CD14-positive monocyte (primary cell): ENCODE measurements at regions not wholly inside any gene's neighbourhood (a gene's known extent, or its start where the extent isn't known, plus 50 kb on each side); places are given as distances from the start of the nearest gene placed in this dataset.

ENCODE experiments used
- DNase-seq, 3 donors: peaks; one replicate each; pipeline ENCODE4 v3.0.0-alpha.2; 2011 to 2022
- H2AFZ ChIP-seq: 2 replicates; pipeline ENCODE4 v1.6.0; 2012; ENCODE audit warnings: mild to moderate bottlenecking, low read depth, low read length, inconsistent platforms; ENCODE audit not compliant: insufficient read depth, poor library complexity, severe bottlenecking
- H3K27ac ChIP-seq, 2 donors: 1 replicate in 1 of 2; 2 replicates in 1 of 2; pipeline ENCODE4 v1.5.1; 2012 to 2013; ENCODE audit warnings: low read length in 2 of 2, control low read depth in 1 of 2, inconsistent platforms in 1 of 2, low read depth in 1 of 2, mild to moderate bottlenecking in 1 of 2
- H3K27me3 ChIP-seq, 2 donors: one replicate each; pipeline versions ENCODE4 v1.6.0 to v1.6.1; 2011 to 2013; ENCODE audit warnings: low read length in 2 of 2; ENCODE audit not compliant: control insufficient read depth in 2 of 2, insufficient read depth in 2 of 2
- H3K36me3 ChIP-seq, 2 donors: replicated peaks in 1 of 2; 1 replicate in 1 of 2; 2 replicates in 1 of 2; pipeline versions ENCODE4 v1.5.1 to v1.6.1; 2012 to 2013; ENCODE audit warnings: low read length in 2 of 2, control low read depth in 1 of 2, inconsistent platforms in 1 of 2, mild to moderate bottlenecking in 1 of 2; ENCODE audit not compliant: insufficient read depth in 2 of 2, control insufficient read depth in 1 of 2
- H3K4me1 ChIP-seq, 2 donors: 1 replicate in 1 of 2; 2 replicates in 1 of 2; pipeline versions ENCODE4 v1.5.1 to v1.6.1; 2012 to 2013; ENCODE audit warnings: low read length in 2 of 2, control low read depth in 1 of 2, inconsistent platforms in 1 of 2, mild to moderate bottlenecking in 1 of 2, moderate library complexity in 1 of 2; ENCODE audit not compliant: insufficient read depth in 2 of 2, control insufficient read depth in 1 of 2
- H3K4me2 ChIP-seq: replicated peaks from 2 replicates; pipeline ENCODE3; 2012; ENCODE audit warnings: low read length, moderate library complexity, mild to moderate bottlenecking; ENCODE audit not compliant: poor library complexity, severe bottlenecking; ENCODE audit errors: extremely low read depth
- H3K4me3 ChIP-seq, 3 experiments: fragments of 200-600 bp in 1 of 3; sonication (generic) in 1 of 3; replicated peaks in 1 of 3; 1 replicate in 2 of 3; 2 replicates in 1 of 3; pipeline ENCODE4 v1.5.1; 2011 to 2013; ENCODE audit warnings: low read length in 3 of 3, mild to moderate bottlenecking in 3 of 3, control low read depth in 2 of 3, low read depth in 2 of 3, inconsistent platforms in 1 of 3, moderate library complexity in 1 of 3
- H3K79me2 ChIP-seq: 2 replicates; pipeline ENCODE4 v1.6.0; 2012; ENCODE audit warnings: mild to moderate bottlenecking, control low read depth, inconsistent platforms, low read length, moderate library complexity; ENCODE audit not compliant: insufficient read depth
- H3K9ac ChIP-seq: 2 replicates; pipeline ENCODE4 v1.6.0; 2017; ENCODE audit warnings: low read length, mild to moderate bottlenecking; ENCODE audit not compliant: insufficient read depth, poor library complexity, severe bottlenecking
- H3K9me3 ChIP-seq, 2 donors: replicated peaks in 1 of 2; 1 replicate in 1 of 2; 2 replicates in 1 of 2; pipeline versions ENCODE4 v1.5.1 to v1.6.1; 2012 to 2013; ENCODE audit warnings: low read length in 2 of 2, control low read depth in 1 of 2; ENCODE audit not compliant: control insufficient read depth in 1 of 2, insufficient read depth in 1 of 2
- H4K20me1 ChIP-seq: 2 replicates; pipeline ENCODE4 v1.6.0; 2012; ENCODE audit warnings: mild to moderate bottlenecking, low read length, control low read depth, moderate library complexity; ENCODE audit not compliant: insufficient read depth
- H3K27ac Mint-ChIP-seq, 7 donors: one replicate each; pipeline ENCODE4 v1.8.0; 2020; ENCODE audit warnings: mild to moderate bottlenecking in 7 of 7, mixed read lengths in 7 of 7, moderate library complexity in 6 of 7, inconsistent platforms in 2 of 7
- H3K27me3 Mint-ChIP-seq, 3 donors: one replicate each; pipeline ENCODE4 v1.8.0; 2021 to 2022; ENCODE audit warnings: low read depth in 3 of 3, mild to moderate bottlenecking in 3 of 3, mixed read lengths in 3 of 3, moderate library complexity in 3 of 3, inconsistent platforms in 1 of 3
- H3K36me3 Mint-ChIP-seq, 2 donors: one replicate each; pipeline ENCODE4 v1.8.0; 2020; ENCODE audit warnings: mixed read lengths in 2 of 2, inconsistent platforms in 1 of 2, mild to moderate bottlenecking in 1 of 2
- H3K4me1 Mint-ChIP-seq: one replicate; pipeline ENCODE4 v1.8.0; 2020; ENCODE audit warnings: mild to moderate bottlenecking, mixed read lengths
- H3K4me3 Mint-ChIP-seq, 2 donors: one replicate each; pipeline ENCODE4 v1.8.0; 2020; ENCODE audit warnings: mild to moderate bottlenecking in 2 of 2, mixed read lengths in 2 of 2, moderate library complexity in 1 of 2
- H3K9me3 Mint-ChIP-seq, 7 donors: one replicate each; pipeline ENCODE4 v1.8.0; 2020 to 2022; ENCODE audit warnings: mixed read lengths in 7 of 7, mild to moderate bottlenecking in 6 of 7, moderate library complexity in 6 of 7, inconsistent platforms in 2 of 7
- WGBS: methylation state at CpG from one replicate; pipeline ENCODE4 v1.1.5; 2013; ENCODE audit warnings: missing lambda C conversion rate; ENCODE audit not compliant: insufficient coverage; 5-methylcytosine and 5-hydroxymethylcytosine counted together
- intact Hi-C, 2 donors: fragments of 100-400 bp; cut with micrococcal nuclease; formaldehyde crosslinking; loops; one replicate each; pipeline versions ENCODE4 v1.15.0 to v1.15.1; 2023
- TF ChIP-seq, protein P1 (sequence below): fragments of 200-600 bp; IDR thresholded peaks from one replicate; pipeline ENCODE4 v1.8.0; 2022; ENCODE audit warnings: antibody characterized with exemption, mild to moderate bottlenecking

DNA sequence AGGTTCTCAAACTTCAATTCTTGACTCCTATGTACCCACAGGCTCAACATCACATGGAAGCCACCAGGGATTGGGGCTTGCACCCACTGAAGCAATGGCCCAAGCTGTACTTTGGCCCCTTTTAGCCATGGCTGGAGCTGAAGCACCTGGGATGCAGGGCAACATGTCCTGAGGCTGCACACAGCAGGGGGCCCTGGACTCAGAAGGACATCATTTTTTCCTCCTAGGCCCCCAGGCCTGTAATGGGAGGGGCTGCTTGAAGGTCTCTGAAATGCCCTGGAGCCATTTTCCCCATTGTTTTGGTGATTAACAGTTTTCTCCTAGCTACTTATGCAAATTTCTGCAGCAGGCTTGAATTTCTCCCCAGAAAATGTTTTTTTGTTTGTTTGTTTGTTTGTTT is 465.1 kb upstream of the PCDH10 start:
- Histone ChIP-seq H3K79me2 (no peaks in the 10 kb centered on the region), H3K27ac (no peak overlapping the region), H3K4me1 (no peaks in the 10 kb centered on the region), H3K27me3 (no peaks in the 10 kb centered on the region), H3K9me3 (peaks cover 0 to 8% of the 10 kb centered on the region in 2 donors), H3K4me3 (no peak overlapping the region), H2AFZ (no peak overlapping the region), H3K4me2 (no peak overlapping the region), H4K20me1 (no peaks in the 10 kb centered on the region), H3K36me3 (no peaks in the 10 kb centered on the region), H3K9ac (no peak overlapping the region)
- Mint-ChIP-seq H3K36me3 (no peaks in the 10 kb centered on the region), H3K4me1 (no peaks in the 10 kb centered on the region), H3K4me3 (no peak overlapping the region), H3K9me3 (peaks cover 0 to 9% (median 7%) of the 10 kb centered on the region in 7 donors), H3K27ac (no peak overlapping the region), H3K27me3 (no peaks in the 10 kb centered on the region)
- DNase-seq = no peak
- TF ChIP-seq, protein P1, sequence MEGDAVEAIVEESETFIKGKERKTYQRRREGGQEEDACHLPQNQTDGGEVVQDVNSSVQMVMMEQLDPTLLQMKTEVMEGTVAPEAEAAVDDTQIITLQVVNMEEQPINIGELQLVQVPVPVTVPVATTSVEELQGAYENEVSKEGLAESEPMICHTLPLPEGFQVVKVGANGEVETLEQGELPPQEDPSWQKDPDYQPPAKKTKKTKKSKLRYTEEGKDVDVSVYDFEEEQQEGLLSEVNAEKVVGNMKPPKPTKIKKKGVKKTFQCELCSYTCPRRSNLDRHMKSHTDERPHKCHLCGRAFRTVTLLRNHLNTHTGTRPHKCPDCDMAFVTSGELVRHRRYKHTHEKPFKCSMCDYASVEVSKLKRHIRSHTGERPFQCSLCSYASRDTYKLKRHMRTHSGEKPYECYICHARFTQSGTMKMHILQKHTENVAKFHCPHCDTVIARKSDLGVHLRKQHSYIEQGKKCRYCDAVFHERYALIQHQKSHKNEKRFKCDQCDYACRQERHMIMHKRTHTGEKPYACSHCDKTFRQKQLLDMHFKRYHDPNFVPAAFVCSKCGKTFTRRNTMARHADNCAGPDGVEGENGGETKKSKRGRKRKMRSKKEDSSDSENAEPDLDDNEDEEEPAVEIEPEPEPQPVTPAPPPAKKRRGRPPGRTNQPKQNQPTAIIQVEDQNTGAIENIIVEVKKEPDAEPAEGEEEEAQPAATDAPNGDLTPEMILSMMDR = no peak
- intact Hi-C loops = no loop called here

DNA sequence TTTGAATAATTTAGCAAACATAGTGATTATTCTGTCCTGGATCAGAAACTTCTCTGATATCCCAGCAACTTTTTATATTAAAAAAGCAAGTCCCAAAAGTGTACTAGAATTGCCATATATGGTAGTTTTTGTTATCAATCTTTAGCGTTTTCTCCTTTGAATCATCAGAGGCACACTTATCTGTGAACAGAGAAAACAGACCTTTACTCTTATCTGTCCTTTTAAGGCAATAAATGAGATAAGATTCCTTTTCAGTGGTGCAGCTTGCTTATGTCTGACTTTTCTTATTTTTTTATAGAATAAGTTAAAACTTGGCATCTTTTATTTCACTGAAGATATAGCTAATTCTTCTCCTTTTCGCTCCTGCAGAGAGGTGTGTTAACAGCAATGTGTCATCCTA is 458.1 kb upstream of the PCDH10 start:
- H3K4me3 Mint-ChIP-seq = no peak overlapping the region
- no peaks in the 10 kb centered on the region for H3K36me3 Mint-ChIP-seq
- Histone ChIP-seq H3K9me3 (peaks cover 0 to 6% of the 10 kb centered on the region in 2 donors), H4K20me1 (no peaks in the 10 kb centered on the region), H3K4me1 (no peaks in the 10 kb centered on the region), H3K27ac (no peak overlapping the region), H3K9ac (no peak overlapping the region), H3K4me2 (no peak overlapping the region), H3K27me3 (no peaks in the 10 kb centered on the region), H2AFZ (no peak overlapping the region), H3K4me3 (no peak overlapping the region), H3K79me2 (no peaks in the 10 kb centered on the region), H3K36me3 (no peaks in the 10 kb centered on the region)
- WGBS = no CpG with 5 or more reads among the region's 2 CpGs
- no peaks in the 10 kb centered on the region for H3K27me3 Mint-ChIP-seq
- no peaks in the 10 kb centered on the region for H3K4me1 Mint-ChIP-seq
- intact Hi-C loops = no loop called here
- H3K9me3 Mint-ChIP-seq = peaks cover 0 to 4% (median 0%) of the 10 kb centered on the region in 7 donors
- DNase-seq = no peak
- H3K27ac Mint-ChIP-seq = no peak overlapping the region
- TF ChIP-seq, protein P1 = no peak
